ENCODE measurements at regions not wholly inside any gene's neighbourhood (a gene's known extent, or its start where the extent isn't known, plus 50 kb on each side); places are given as distances from the start of the nearest gene placed in this dataset.

GRCh38 chr9:87290241-87291052 lies 207.2 kb upstream of the DAPK1 start:
- no peak for DNase-seq

- no peak for DNase-seq
Observed at GRCh38 chr9:87292449-87293191, 205.0 kb upstream of the DAPK1 start.

- no peak for DNase-seq
Observed at GRCh38 chr9:87294126-87294525, 203.5 kb upstream of the DAPK1 start.

- no peak for DNase-seq
Observed at GRCh38 chr9:87300915-87301314, 196.8 kb upstream of the DAPK1 start.

GRCh38 chr9:87301371-87301770 lies 196.3 kb upstream of the DAPK1 start:
- no peak for DNase-seq

- no peak for DNase-seq
Observed at GRCh38 chr9:87305151-87305550, 192.5 kb upstream of the DAPK1 start.

- no peak for DNase-seq
Observed at GRCh38 chr9:87306006-87306405, 191.7 kb upstream of the DAPK1 start.

GRCh38 chr9:87307848-87308247 lies 189.8 kb upstream of the DAPK1 start:
- DNase-seq: no peak

GRCh38 chr9:87309236-87309635 lies 188.4 kb upstream of the DAPK1 start:
- no peak for DNase-seq

GRCh38 chr9:87310827-87311523 lies 186.7 kb upstream of the DAPK1 start:
- DNase-seq: no peak

- no peak for DNase-seq
Observed at GRCh38 chr9:87319656-87320055, 178.0 kb upstream of the DAPK1 start.

- DNase-seq: no peak
Observed at GRCh38 chr9:87320146-87320884, 177.4 kb upstream of the DAPK1 start.

- no peak for DNase-seq
Observed at GRCh38 chr9:87322840-87323635, 174.6 kb upstream of the DAPK1 start.

- no peak for DNase-seq
Observed at GRCh38 chr9:87323928-87324327, 173.7 kb upstream of the DAPK1 start.

GRCh38 chr9:87324613-87325194 lies 173.0 kb upstream of the DAPK1 start:
- DNase-seq: peak; percentile 1 to 24

GRCh38 chr9:87327575-87328125 lies 170.0 kb upstream of the DAPK1 start:
- no peak for DNase-seq

GRCh38 chr9:87333802-87334201 lies 163.9 kb upstream of the DAPK1 start:
- DNase-seq: no peak

GRCh38 chr9:87334366-87334765 lies 163.3 kb upstream of the DAPK1 start:
- DNase-seq: no peak

GRCh38 chr9:87336407-87336806 lies 161.3 kb upstream of the DAPK1 start:
- no peak for DNase-seq

GRCh38 chr9:87336914-87337333 lies 160.7 kb upstream of the DAPK1 start:
- DNase-seq: peak; percentile 47

GRCh38 chr9:87337335-87338087 lies 160.2 kb upstream of the DAPK1 start:
- no peak for DNase-seq
